Esophagus mucosa (tissue), 1 donor: ENCODE measurements at regions not wholly inside any gene's neighbourhood (a gene's known extent, or its start where the extent isn't known, plus 50 kb on each side); places are given as distances from the start of the nearest gene placed in this dataset.

Experiments used
- ATAC-seq: fragments of 200-7000 bp; cut with Tn5 transposase; one replicate; pipeline ENCODE4 v1.9.1; 2020
- donor health status: DM: yes; HTN: yes; CAD: no.

GRCh38 chr14:51780741-51781140 is 79.7 kb upstream of the GNG2 start:
- no peak for ATAC-seq

GRCh38 chr14:51781381-51781780 is 79.0 kb upstream of the GNG2 start:
- ATAC-seq, result no peak

- ATAC-seq, result no peak
Measured at GRCh38 chr14:51782435-51782834, 78.0 kb upstream of the GNG2 start.

GRCh38 chr14:51783765-51784164 is 76.6 kb upstream of the GNG2 start:
- ATAC-seq, result no peak

- ATAC-seq, result no peak
Measured at GRCh38 chr14:51784466-51784865, 75.9 kb upstream of the GNG2 start.

- no peak for ATAC-seq
Measured at GRCh38 chr14:51786227-51786626, 74.2 kb upstream of the GNG2 start.

- ATAC-seq, result no peak
Measured at GRCh38 chr14:51787352-51787751, 73.1 kb upstream of the GNG2 start.

GRCh38 chr14:51789114-51789513 is 71.3 kb upstream of the GNG2 start:
- ATAC-seq, result no peak

- ATAC-seq, result peak; percentile 81
Measured at GRCh38 chr14:51789596-51789995, 70.8 kb upstream of the GNG2 start.

GRCh38 chr14:51792809-51793208 is 67.6 kb upstream of the GNG2 start:
- peak; percentile 18 for ATAC-seq

- no peak for ATAC-seq
Measured at GRCh38 chr14:51805541-51805940, 54.9 kb upstream of the GNG2 start.

- no peak for ATAC-seq
Measured at GRCh38 chr14:51806026-51807023, 54.1 kb upstream of the GNG2 start.

GRCh38 chr14:51807356-51807755 is 53.1 kb upstream of the GNG2 start:
- no peak for ATAC-seq
